ENCODE measurements at regions not wholly inside any gene's neighbourhood (a gene's known extent, or its start where the extent isn't known, plus 50 kb on each side); places are given as distances from the start of the nearest gene placed in this dataset.

DNA sequence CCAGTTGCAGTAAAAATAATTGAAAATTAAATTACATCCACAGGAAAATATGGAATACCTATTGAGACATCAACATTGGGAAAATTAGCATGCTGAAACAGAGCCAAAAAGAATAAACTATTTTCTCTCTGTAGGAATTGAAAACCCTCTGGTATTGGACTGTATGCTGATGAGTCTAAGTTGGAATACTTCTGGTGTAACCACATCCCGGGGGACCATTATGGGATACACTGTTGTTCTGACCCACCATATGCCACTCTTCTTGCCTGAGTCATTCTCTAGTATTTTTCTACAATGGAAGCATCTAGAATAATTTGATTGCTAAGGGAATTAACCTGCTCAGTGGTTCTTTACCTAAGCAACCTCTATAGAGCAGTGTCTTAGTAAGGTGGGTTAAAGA is 640.7 kb upstream of the AGA start:
- TF ChIP-seq ZNF468 (CRISPR knock-in tag; IDR thresholded peaks at IDR 0.05) (no peak), MAZ (IDR thresholded peaks at IDR 0.05; ENCODE audit: borderline replicate concordance, low read depth, low read length) (no peak), MAZ (CRISPR knock-in tag; IDR thresholded peaks at IDR 0.05; ENCODE audit: low read depth) (no peak)
- TF ChIP-seq, protein P1, sequence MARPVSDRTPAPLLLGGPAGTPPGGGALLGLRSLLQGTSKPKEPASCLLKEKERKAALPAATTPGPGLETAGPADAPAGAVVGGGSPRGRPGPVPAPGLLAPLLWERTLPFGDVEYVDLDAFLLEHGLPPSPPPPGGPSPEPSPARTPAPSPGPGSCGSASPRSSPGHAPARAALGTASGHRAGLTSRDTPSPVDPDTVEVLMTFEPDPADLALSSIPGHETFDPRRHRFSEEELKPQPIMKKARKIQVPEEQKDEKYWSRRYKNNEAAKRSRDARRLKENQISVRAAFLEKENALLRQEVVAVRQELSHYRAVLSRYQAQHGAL (CRISPR knock-in tag; IDR thresholded peaks at IDR 0.05; ENCODE audit: not compliant biosample characterization): no peak
- H3K36me3 ChIP-seq (replicated peaks in 1 of 2; ENCODE audit: control insufficient read depth in 1 of 2, insufficient read depth in 2 of 2, low read length in 2 of 2): no peaks in the 10 kb centered on the region
- H3K79me2 ChIP-seq (ENCODE audit: insufficient read depth, low read length): no peaks in the 10 kb centered on the region
- no peak for ATAC-seq
- H3K4me3 ChIP-seq (replicated peaks in 1 of 3; ENCODE audit: insufficient read depth in 1 of 3, low read depth in 2 of 3, low read length in 3 of 3): no peak overlapping the region
- in situ Hi-C loops (cut with HindIII; ENCODE audit: extremely low pct_ligation_motif_present, low pct_unique_long_range_greater_than_20kb) (no loop called here), intact Hi-C loops (cut with micrococcal nuclease; ENCODE audit: unreplicated experiment) (no loop called here)
- DNase-seq (ENCODE audit: low spot score): no peak
- no peaks in the 10 kb centered on the region for H3K27me3 ChIP-seq (ENCODE audit: control insufficient read depth in 1 of 2, insufficient read depth in 2 of 2, low read length in 2 of 2)
- POLR2A ChIA-PET: no interaction called here
- no peak overlapping the region for H3K27ac ChIP-seq (ENCODE audit: extremely low read length, insufficient read depth, low read length)
- no peaks in the 10 kb centered on the region for H4K20me1 ChIP-seq (ENCODE audit: insufficient read depth, low read length)
- BruUV-seq (replicated peaks): no TSS peak
- H3K4me1 ChIP-seq (ENCODE audit: insufficient read depth, low read length): no peaks in the 10 kb centered on the region
- no peak overlapping the region for H3K9ac ChIP-seq (ENCODE audit: insufficient read depth, low read depth, low read length)
- WGBS (ENCODE audit: low lambda C conversion rate): 0% methylated on average over 1 of the region's 1 CpG
- CTCF ChIA-PET (ENCODE audit: low intra/inter-chr PET ratio, low total read pairs): no interaction called here
- H3K4me2 ChIP-seq (ENCODE audit: low read depth, low read length): no peak overlapping the region
- H3K9me3 ChIP-seq (ENCODE audit: low read length): peaks cover 6% of the 10 kb centered on the region; the same call in 1 of the 2 replicates
- no peak overlapping the region for H2AFZ ChIP-seq (ENCODE audit: low read length)
- no peak for FAIRE-seq

GRCh38 chr4:178083968-178084367 is 641.7 kb upstream of the AGA start:
- DNase-seq (ENCODE audit: low spot score): no peak
- no peaks in the 10 kb centered on the region for H3K79me2 ChIP-seq (ENCODE audit: insufficient read depth, low read length)
- H3K27me3 ChIP-seq (ENCODE audit: control insufficient read depth in 1 of 2, insufficient read depth in 2 of 2, low read length in 2 of 2): no peaks in the 10 kb centered on the region
- no peak overlapping the region for H3K9ac ChIP-seq (ENCODE audit: insufficient read depth, low read depth, low read length)
- H4K20me1 ChIP-seq (ENCODE audit: insufficient read depth, low read length): no peaks in the 10 kb centered on the region
- in situ Hi-C loops (cut with HindIII; ENCODE audit: extremely low pct_ligation_motif_present, low pct_unique_long_range_greater_than_20kb): no loop called here
- no peaks in the 10 kb centered on the region for H3K4me1 ChIP-seq (ENCODE audit: insufficient read depth, low read length)
- H3K36me3 ChIP-seq (replicated peaks in 1 of 2; ENCODE audit: control insufficient read depth in 1 of 2, insufficient read depth in 2 of 2, low read length in 2 of 2): no peaks in the 10 kb centered on the region
- H2AFZ ChIP-seq (ENCODE audit: low read length): no peak overlapping the region
- ChIA-PET POLR2A (no interaction called here), CTCF (ENCODE audit: low intra/inter-chr PET ratio, low total read pairs) (no interaction called here)
- peaks cover 5% of the 10 kb centered on the region; the same call in 1 of the 2 replicates for H3K9me3 ChIP-seq (ENCODE audit: low read length)
- FAIRE-seq: no peak
- WGBS (ENCODE audit: low lambda C conversion rate): 53% methylated on average over 5 of the region's 5 CpGs
- H3K27ac ChIP-seq (ENCODE audit: extremely low read length, insufficient read depth, low read length): no peak overlapping the region
- intact Hi-C loops (cut with micrococcal nuclease; ENCODE audit: unreplicated experiment): no loop called here
- ATAC-seq: no peak
- no peak overlapping the region for H3K4me3 ChIP-seq (replicated peaks in 1 of 3; ENCODE audit: insufficient read depth in 1 of 3, low read depth in 2 of 3, low read length in 3 of 3)
- no peak overlapping the region for H3K4me2 ChIP-seq (ENCODE audit: low read depth, low read length)
- BruUV-seq (replicated peaks): no TSS peak
- TF ChIP-seq SETDB1 (CRISPR knock-in tag; IDR thresholded peaks at IDR 0.05; ENCODE audit: borderline replicate concordance): no peak
- no peak for TF ChIP-seq ZZZ3 (CRISPR knock-in tag; IDR thresholded peaks at IDR 0.05; ENCODE audit: borderline replicate concordance)
- TF ChIP-seq SNRNP70 (IDR thresholded peaks at IDR 0.05; ENCODE audit: low read depth, low read length): no peak
- TF ChIP-seq HDAC6 (IDR thresholded peaks at IDR 0.05; ENCODE audit: low read depth, low read length): no peak
- TF ChIP-seq, protein P2, sequence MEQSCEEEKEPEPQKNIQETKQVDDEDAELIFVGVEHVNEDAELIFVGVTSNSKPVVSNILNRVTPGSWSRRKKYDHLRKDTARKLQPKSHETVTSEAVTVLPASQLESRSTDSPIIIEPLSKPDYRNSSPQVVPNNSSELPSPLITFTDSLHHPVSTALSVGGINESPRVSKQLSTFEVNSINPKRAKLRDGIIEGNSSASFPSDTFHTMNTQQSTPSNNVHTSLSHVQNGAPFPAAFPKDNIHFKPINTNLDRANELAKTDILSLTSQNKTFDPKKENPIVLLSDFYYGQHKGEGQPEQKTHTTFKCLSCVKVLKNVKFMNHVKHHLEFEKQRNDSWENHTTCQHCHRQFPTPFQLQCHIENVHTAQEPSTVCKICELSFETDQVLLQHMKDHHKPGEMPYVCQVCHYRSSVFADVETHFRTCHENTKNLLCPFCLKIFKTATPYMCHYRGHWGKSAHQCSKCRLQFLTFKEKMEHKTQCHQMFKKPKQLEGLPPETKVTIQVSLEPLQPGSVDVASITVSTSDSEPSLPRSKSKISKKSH (CRISPR knock-in tag; IDR thresholded peaks at IDR 0.05; ENCODE audit: borderline replicate concordance): no peak
- TF ChIP-seq PRDM10 (CRISPR knock-in tag; IDR thresholded peaks at IDR 0.05; ENCODE audit: low read depth): no peak
- TF ChIP-seq ZSCAN21 (CRISPR knock-in tag; IDR thresholded peaks at IDR 0.05; ENCODE audit: borderline replicate concordance): no peak
- TF ChIP-seq SRSF4 (IDR thresholded peaks at IDR 0.05; ENCODE audit: low read depth, low read length, poor library complexity, severe bottlenecking): no peak
- no peak for TF ChIP-seq ZNF335 (CRISPR knock-in tag; IDR thresholded peaks at IDR 0.05)

Measured in HepG2 (cell line).